HEK293 (cell line): ENCODE measurements at regions not wholly inside any gene's neighbourhood (a gene's known extent, or its start where the extent isn't known, plus 50 kb on each side); places are given as distances from the start of the nearest gene placed in this dataset.

Experiments
- CTCF ChIA-PET: fragments of 350-600 bp; formaldehyde crosslinking; extraction: SDS; loops from one replicate; lab custom pipeline; 2021; ENCODE audit warnings: antibody characterized with exemption; lab: Yijun Ruan, JAX
- POLR2A ChIA-PET: fragments of 300-600 bp; formaldehyde crosslinking; extraction: SDS; loops from one replicate; lab custom pipeline; 2020; ENCODE audit warnings: antibody characterized with exemption, inconsistent platforms; lab: Yijun Ruan, JAX
- H3K27ac ChIP-seq: fragments of 200-500 bp; sonication (Bioruptor generic); 2 replicates; pipeline ENCODE4 v1.5.1; 2014; ENCODE audit warnings: low read depth, low read length, control low read depth, inconsistent platforms; ENCODE audit errors: extremely low read depth
- H3K36me3 ChIP-seq, 2 experiments: fragments of 200-500 bp in 1 of 2; sonication (Bioruptor generic) in 1 of 2; 1 replicate in 1 of 2; 2 replicates in 1 of 2; pipeline ENCODE4 v1.5.1; 2014 to 2017; ENCODE audit warnings: inconsistent platforms in 2 of 2, low read length in 2 of 2; ENCODE audit not compliant: control insufficient read depth in 2 of 2, insufficient read depth in 1 of 2
- H3K4me1 ChIP-seq: fragments of 200-500 bp; sonication (Bioruptor generic); 2 replicates; pipeline ENCODE4 v1.5.1; 2014; ENCODE audit warnings: mild to moderate bottlenecking, low read length, inconsistent platforms; ENCODE audit not compliant: control insufficient read depth, insufficient read depth
- H3K4me3 ChIP-seq: 2 replicates; pipeline ENCODE4 v1.5.1; 2011; ENCODE audit warnings: low read depth, mild to moderate bottlenecking, control low read depth, low read length, moderate library complexity
- H3K9me3 ChIP-seq: fragments of 200-500 bp; sonication (Bioruptor generic); 2 replicates; pipeline ENCODE4 v1.5.1; 2014; ENCODE audit warnings: low read depth, low read length, inconsistent platforms; ENCODE audit not compliant: control insufficient read depth, insufficient read depth
- BCL11B ChIP-seq: fragments of 450-650 bp; formaldehyde crosslinking; IDR thresholded peaks from 2 replicates; pipeline ENCODE4 v1.5.1; 2016; ENCODE audit warnings: low read depth, missing biosample characterization, missing genetic modification characterization
- GFI1B ChIP-seq: fragments of 450-650 bp; formaldehyde crosslinking; IDR thresholded peaks from 2 replicates; pipeline ENCODE4 v1.5.1; 2016; ENCODE audit warnings: missing biosample characterization, missing genetic modification characterization
- HOXA7 ChIP-seq: sonication (generic); formaldehyde crosslinking; IDR thresholded peaks from 2 replicates; pipeline ENCODE4 v1.8.1; 2022; ENCODE audit warnings: missing genetic modification reagents, borderline replicate concordance
- HOXC10 ChIP-seq: sonication (generic); formaldehyde crosslinking; IDR thresholded peaks from 2 replicates; pipeline ENCODE4 v1.8.1; 2023; ENCODE audit warnings: mild to moderate bottlenecking, missing genetic modification reagents
- KLF10 ChIP-seq: fragments of 450-650 bp; IDR thresholded peaks from 2 replicates; pipeline ENCODE4 v1.5.1; 2018; ENCODE audit warnings: missing biosample characterization, mild to moderate bottlenecking, missing genetic modification characterization
- OVOL3 ChIP-seq: fragments of 450-650 bp; formaldehyde crosslinking; IDR thresholded peaks from 2 replicates; pipeline ENCODE4 v1.5.1; 2016; ENCODE audit warnings: missing biosample characterization, missing genetic modification characterization
- SCRT1 ChIP-seq: fragments of 450-650 bp; formaldehyde crosslinking; IDR thresholded peaks from 2 replicates; pipeline ENCODE4 v1.5.1; 2016; ENCODE audit warnings: missing biosample characterization, missing genetic modification characterization, borderline replicate concordance
- SCRT2 ChIP-seq: fragments of 450-650 bp; formaldehyde crosslinking; IDR thresholded peaks from 2 replicates; pipeline ENCODE4 v1.5.1; 2016; ENCODE audit warnings: missing biosample characterization, missing genetic modification characterization
- SP2 ChIP-seq: fragments of 450-650 bp; formaldehyde crosslinking; IDR thresholded peaks from 2 replicates; pipeline ENCODE4 v1.5.1; 2016; ENCODE audit warnings: missing biosample characterization, missing genetic modification characterization
- TCF7L2 ChIP-seq: IDR thresholded peaks from 2 replicates; pipeline ENCODE4 v1.6.1; 2011; ENCODE audit warnings: low read depth, mild to moderate bottlenecking, inconsistent platforms, low read length, moderate library complexity, borderline replicate concordance
- YY2 ChIP-seq: fragments of 450-650 bp; formaldehyde crosslinking; IDR thresholded peaks from 2 replicates; pipeline ENCODE4 v1.5.1; 2016; ENCODE audit warnings: missing biosample characterization, missing genetic modification characterization
- ZBTB10 ChIP-seq: fragments of 450-650 bp; formaldehyde crosslinking; IDR thresholded peaks from 2 replicates; pipeline ENCODE4 v1.5.1; 2016; ENCODE audit warnings: missing biosample characterization, missing genetic modification characterization
- ZFP37 ChIP-seq: fragments of 450-650 bp; formaldehyde crosslinking; IDR thresholded peaks from 2 replicates; pipeline ENCODE4 v1.5.1; 2016; ENCODE audit warnings: missing biosample characterization, missing genetic modification characterization
- ZNF140 ChIP-seq: fragments of 450-650 bp; formaldehyde crosslinking; IDR thresholded peaks from 2 replicates; pipeline ENCODE4 v1.5.1; 2016; ENCODE audit warnings: missing biosample characterization, missing genetic modification characterization
- ZNF239 ChIP-seq: fragments of 450-650 bp; formaldehyde crosslinking; IDR thresholded peaks from 2 replicates; pipeline ENCODE4 v1.5.1; 2016; ENCODE audit warnings: missing biosample characterization, missing genetic modification characterization
- ZNF280D ChIP-seq: fragments of 450-650 bp; formaldehyde crosslinking; IDR thresholded peaks from 2 replicates; pipeline ENCODE4 v1.5.1; 2016; ENCODE audit warnings: missing biosample characterization, missing genetic modification characterization
- ZNF362 ChIP-seq: fragments of 450-650 bp; formaldehyde crosslinking; IDR thresholded peaks from 2 replicates; pipeline ENCODE4 v1.5.1; 2016; ENCODE audit warnings: missing biosample characterization, missing genetic modification characterization
- ZNF423 ChIP-seq: fragments of 450-650 bp; formaldehyde crosslinking; IDR thresholded peaks from 2 replicates; pipeline ENCODE4 v1.5.1; 2016; ENCODE audit warnings: missing biosample characterization, missing genetic modification characterization
- ZNF449 ChIP-seq: fragments of 450-650 bp; formaldehyde crosslinking; IDR thresholded peaks from 2 replicates; pipeline ENCODE4 v1.5.1; 2017; ENCODE audit warnings: missing biosample characterization, mild to moderate bottlenecking, missing genetic modification characterization, moderate library complexity
- ZNF548 ChIP-seq: fragments of 450-650 bp; formaldehyde crosslinking; IDR thresholded peaks from 2 replicates; pipeline ENCODE4 v1.5.1; 2016; ENCODE audit warnings: missing biosample characterization, missing genetic modification characterization
- ZNF624 ChIP-seq: fragments of 450-650 bp; formaldehyde crosslinking; IDR thresholded peaks from 2 replicates; pipeline ENCODE4 v1.5.1; 2017; ENCODE audit warnings: missing biosample characterization, missing genetic modification characterization
- ZNF645 ChIP-seq: fragments of 450-650 bp; formaldehyde crosslinking; IDR thresholded peaks from 2 replicates; pipeline ENCODE4; 2016; ENCODE audit warnings: missing biosample characterization, missing genetic modification characterization
- ZNF658 ChIP-seq: fragments of 450-650 bp; formaldehyde crosslinking; IDR thresholded peaks from 2 replicates; pipeline ENCODE4; 2016; ENCODE audit warnings: missing biosample characterization, missing genetic modification characterization
- ZNF76 ChIP-seq: fragments of 450-650 bp; formaldehyde crosslinking; IDR thresholded peaks from 2 replicates; pipeline ENCODE4; 2016; ENCODE audit warnings: low read depth, missing biosample characterization, missing genetic modification characterization, borderline replicate concordance
- ZSCAN18 ChIP-seq: fragments of 450-650 bp; formaldehyde crosslinking; IDR thresholded peaks from 2 replicates; pipeline ENCODE4 v1.5.1; 2016; ENCODE audit warnings: missing biosample characterization, missing genetic modification characterization

- POLR2A ChIA-PET: no interaction called here
- no peaks in the 10 kb centered on the region for H3K4me1 ChIP-seq
- no peak overlapping the region for H3K4me3 ChIP-seq
- H3K36me3 ChIP-seq: no peaks in the 10 kb centered on the region
- H3K9me3 ChIP-seq: no peaks in the 10 kb centered on the region
- CTCF ChIA-PET: interaction anchor here (0.7 kb wide), 1 partner anchor 12 kb away, joined by 3 read pairs; no protein-coding TSS in a partner anchor
- TF ChIP-seq KLF10 (tag by site-specific recombination): no peak
- no peak for TF ChIP-seq ZBTB10 (tag by site-specific recombination)
- no peak for TF ChIP-seq ZNF76
- no peak for TF ChIP-seq BCL11B (tag by site-specific recombination)
- no peak for TF ChIP-seq ZSCAN18 (tag by site-specific recombination)
- TF ChIP-seq ZNF140 (tag by site-specific recombination): no peak
- TF ChIP-seq HOXA7 (CRISPR knock-in tag): no peak
- TF ChIP-seq ZNF449 (tag by site-specific recombination): no peak
- TF ChIP-seq ZNF658: no peak
- no peak for TF ChIP-seq HOXC10
- TF ChIP-seq GFI1B (tag by site-specific recombination): no peak
- TF ChIP-seq YY2: no peak
- no peak for TF ChIP-seq ZNF423 (tag by site-specific recombination)
- no peak for TF ChIP-seq ZNF624 (tag by site-specific recombination)
- TF ChIP-seq ZFP37 (tag by site-specific recombination): no peak
- no peak overlapping the region for H3K27ac ChIP-seq
Measured at GRCh38 chr3:31432897-31433678, 99.6 kb upstream of the STT3B start.

GRCh38 chr3:31433679-31433992 is 99.1 kb upstream of the STT3B start:
- Histone ChIP-seq H3K36me3 (no peaks in the 10 kb centered on the region), H3K4me1 (no peaks in the 10 kb centered on the region), H3K9me3 (no peaks in the 10 kb centered on the region), H3K27ac (no peak overlapping the region), H3K4me3 (no peak overlapping the region)
- ChIA-PET CTCF (no interaction called here), POLR2A (no interaction called here)
- no peak for TF ChIP-seq ZNF548
- TF ChIP-seq SP2 (tag by site-specific recombination): no peak
- TF ChIP-seq TCF7L2: no peak
- no peak for TF ChIP-seq ZNF239
- no peak for TF ChIP-seq ZNF362
- TF ChIP-seq ZNF645: no peak
- TF ChIP-seq SCRT1 (tag by site-specific recombination): no peak
- TF ChIP-seq ZNF280D (tag by site-specific recombination): no peak
- no peak for TF ChIP-seq SCRT2 (tag by site-specific recombination)
- no peak for TF ChIP-seq OVOL3 (tag by site-specific recombination)
